ENCODE measurements at regions not wholly inside any gene's neighbourhood (a gene's known extent, or its start where the extent isn't known, plus 50 kb on each side); places are given as distances from the start of the nearest gene placed in this dataset.

DNA sequence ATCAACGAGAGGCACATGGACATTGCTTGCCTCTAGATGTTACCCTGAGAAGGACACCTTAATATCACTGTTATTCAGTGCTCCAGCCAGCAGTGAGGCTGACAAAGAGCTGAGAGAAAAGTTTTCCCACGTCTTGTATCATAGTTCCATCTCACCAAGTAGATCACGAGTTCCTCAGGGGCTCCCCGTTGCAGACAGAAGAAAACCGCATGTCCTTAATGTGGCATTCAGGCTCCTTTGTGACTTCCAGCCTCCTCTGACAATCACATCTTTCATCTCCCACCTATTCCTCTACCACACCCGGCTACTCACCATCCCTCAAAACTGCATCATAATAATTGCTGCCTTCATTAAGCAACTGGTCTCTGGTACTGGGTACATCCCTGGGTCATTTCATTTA is 75.3 kb downstream of the DMRTA2 start (continued):
- TF ChIP-seq ZNF281 (CRISPR knock-in tag; IDR thresholded peaks at IDR 0.05) (no peak), TP53 (CRISPR knock-in tag; IDR thresholded peaks at IDR 0.05) (no peak), ZNF425 (CRISPR knock-in tag; conservative IDR thresholded peaks at IDR 0.05) (no peak), MLX (CRISPR knock-in tag; IDR thresholded peaks at IDR 0.05) (no peak), ZNF512 (CRISPR knock-in tag; IDR thresholded peaks at IDR 0.05; ENCODE audit: borderline replicate concordance) (no peak)
- TF ChIP-seq, protein P1, sequence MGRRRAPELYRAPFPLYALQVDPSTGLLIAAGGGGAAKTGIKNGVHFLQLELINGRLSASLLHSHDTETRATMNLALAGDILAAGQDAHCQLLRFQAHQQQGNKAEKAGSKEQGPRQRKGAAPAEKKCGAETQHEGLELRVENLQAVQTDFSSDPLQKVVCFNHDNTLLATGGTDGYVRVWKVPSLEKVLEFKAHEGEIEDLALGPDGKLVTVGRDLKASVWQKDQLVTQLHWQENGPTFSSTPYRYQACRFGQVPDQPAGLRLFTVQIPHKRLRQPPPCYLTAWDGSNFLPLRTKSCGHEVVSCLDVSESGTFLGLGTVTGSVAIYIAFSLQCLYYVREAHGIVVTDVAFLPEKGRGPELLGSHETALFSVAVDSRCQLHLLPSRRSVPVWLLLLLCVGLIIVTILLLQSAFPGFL (CRISPR knock-in tag; IDR thresholded peaks at IDR 0.05; ENCODE audit: borderline replicate concordance): no peak
- TF ChIP-seq, protein P2, sequence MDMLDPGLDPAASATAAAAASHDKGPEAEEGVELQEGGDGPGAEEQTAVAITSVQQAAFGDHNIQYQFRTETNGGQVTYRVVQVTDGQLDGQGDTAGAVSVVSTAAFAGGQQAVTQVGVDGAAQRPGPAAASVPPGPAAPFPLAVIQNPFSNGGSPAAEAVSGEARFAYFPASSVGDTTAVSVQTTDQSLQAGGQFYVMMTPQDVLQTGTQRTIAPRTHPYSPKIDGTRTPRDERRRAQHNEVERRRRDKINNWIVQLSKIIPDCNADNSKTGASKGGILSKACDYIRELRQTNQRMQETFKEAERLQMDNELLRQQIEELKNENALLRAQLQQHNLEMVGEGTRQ (CRISPR knock-in tag; IDR thresholded peaks at IDR 0.05): no peak

DNA sequence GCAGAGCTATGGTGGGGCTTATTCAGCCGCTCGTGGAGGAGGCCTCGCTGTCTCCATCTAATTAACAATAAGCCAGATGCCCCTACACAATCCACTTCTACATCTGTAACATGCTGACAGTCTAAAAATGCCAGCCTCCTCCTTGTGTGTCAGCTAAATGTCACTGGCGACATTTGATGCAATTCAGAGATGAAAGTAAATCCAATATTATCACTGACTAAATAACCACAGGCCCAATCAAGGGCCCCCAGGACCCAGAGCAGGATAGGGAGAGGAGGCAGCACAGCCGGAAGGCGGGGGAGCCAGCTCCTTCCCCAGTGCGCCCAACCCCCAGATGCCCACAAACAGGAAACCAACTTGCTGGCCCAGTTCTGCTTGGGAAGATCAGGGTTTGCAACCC is 76.6 kb downstream of the DMRTA2 start:
- ATAC-seq (no peak), DNase-seq (ENCODE audit: low spot score) (no peak)
- Mint-ChIP-seq H3K9me3 (peaks cover 11% of the 10 kb centered on the region), H3K4me1 (peaks cover 13% of the 10 kb centered on the region), H3K36me3 (no peaks in the 10 kb centered on the region), H3K4me3 (no peak overlapping the region), H3K27me3 (ENCODE audit: low read depth) (peaks cover 13% of the 10 kb centered on the region), H3K27ac (no peak overlapping the region)
- POLR2A ChIA-PET: no interaction called here
- TF ChIP-seq ATF3 (CRISPR knock-in tag; conservative IDR thresholded peaks at IDR 0.05) (no peak), SMAD3 (CRISPR knock-in tag; IDR thresholded peaks at IDR 0.05; ENCODE audit: borderline replicate concordance) (no peak), FOXJ3 (CRISPR knock-in tag; IDR thresholded peaks at IDR 0.05; ENCODE audit: borderline replicate concordance) (no peak), ZNF263 (CRISPR knock-in tag; IDR thresholded peaks at IDR 0.05; ENCODE audit: low read depth) (no peak), ETV6 (CRISPR knock-in tag; IDR thresholded peaks at IDR 0.05) (no peak)
- CTCF ChIA-PET: interaction anchor here (1.5 kb wide), 1 partner anchor 266 kb away, joined by 3 read pairs; no protein-coding TSS in a partner anchor

GRCh38 chr1:50343323-50343722 is 79.9 kb downstream of the DMRTA2 start:
- Mint-ChIP-seq H3K27ac (no peak overlapping the region), H3K9me3 (peaks cover 11% of the 10 kb centered on the region), H3K27me3 (ENCODE audit: low read depth) (peaks cover 12% of the 10 kb centered on the region), H3K4me3 (no peak overlapping the region), H3K36me3 (no peaks in the 10 kb centered on the region), H3K4me1 (peaks cover 2% of the 10 kb centered on the region; the same call in 1 of the 2 replicates)
- no peak for DNase-seq (ENCODE audit: low spot score)
- ChIA-PET CTCF (interaction anchor here (1.9 to 2.1 kb wide), 2 partner anchors 10 to 72 kb away, joined by 8 to 9 read pairs; no protein-coding TSS in a partner anchor), POLR2A (no interaction called here)
- ATAC-seq: no peak
- no peak for TF ChIP-seq CREB1 (CRISPR knock-in tag; IDR thresholded peaks at IDR 0.05)
- no peak for TF ChIP-seq ZBTB21 (CRISPR knock-in tag; IDR thresholded peaks at IDR 0.05; ENCODE audit: borderline replicate concordance)
- TF ChIP-seq ZSCAN18 (CRISPR knock-in tag; IDR thresholded peaks at IDR 0.05): no peak
- no peak for TF ChIP-seq SMAD4 (CRISPR knock-in tag; IDR thresholded peaks at IDR 0.05)
- TF ChIP-seq ZNF396 (CRISPR knock-in tag; IDR thresholded peaks at IDR 0.05; ENCODE audit: borderline replicate concordance): no peak
- TF ChIP-seq GABPB1 (CRISPR knock-in tag; IDR thresholded peaks at IDR 0.05): no peak
- no peak for TF ChIP-seq ZNF263 (CRISPR knock-in tag; IDR thresholded peaks at IDR 0.05; ENCODE audit: low read depth)
- no peak for TF ChIP-seq NR3C1 (CRISPR knock-in tag; conservative IDR thresholded peaks at IDR 0.05; ENCODE audit: low read depth)
- no peak for TF ChIP-seq JUN (CRISPR knock-in tag; IDR thresholded peaks at IDR 0.05)
- TF ChIP-seq PRRX2 (CRISPR knock-in tag; IDR thresholded peaks at IDR 0.05): no peak
- TF ChIP-seq ZMAT4 (CRISPR knock-in tag; IDR thresholded peaks at IDR 0.05): no peak

Data from WTC11 (cell line).